Effector CD8-positive, alpha-beta T cell (primary cell): ENCODE measurements at regions not wholly inside any gene's neighbourhood (a gene's known extent, or its start where the extent isn't known, plus 50 kb on each side); places are given as distances from the start of the nearest gene placed in this dataset.

Experiments
- DNase-seq: peaks from one replicate; lab custom pipeline; 2025; lab: John Stamatoyannopoulos, UW

DNA sequence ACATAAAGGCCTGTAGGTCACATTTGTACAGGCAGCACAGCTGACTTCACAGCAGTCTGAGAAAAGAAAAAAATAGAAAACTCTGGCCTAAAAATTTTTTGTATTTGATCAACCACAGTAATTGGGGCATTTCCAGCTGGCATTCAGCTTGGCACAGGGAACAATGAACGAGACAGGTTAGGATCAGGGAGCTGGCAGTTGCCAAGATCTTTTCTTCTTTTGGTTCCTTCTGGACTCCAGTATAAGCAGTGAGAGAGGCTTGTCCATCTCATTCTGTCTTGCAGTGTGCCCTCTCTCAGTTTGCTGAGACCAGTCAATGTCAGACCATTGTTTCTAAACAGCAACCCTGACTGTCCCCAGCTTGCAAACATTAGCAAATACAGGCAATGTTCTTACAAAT is 601.1 kb downstream of the TLR4 start:
- no peak for DNase-seq

GRCh38 chr9:118306801-118307200 is 602.6 kb downstream of the TLR4 start:
- DNase-seq, result no peak

DNA sequence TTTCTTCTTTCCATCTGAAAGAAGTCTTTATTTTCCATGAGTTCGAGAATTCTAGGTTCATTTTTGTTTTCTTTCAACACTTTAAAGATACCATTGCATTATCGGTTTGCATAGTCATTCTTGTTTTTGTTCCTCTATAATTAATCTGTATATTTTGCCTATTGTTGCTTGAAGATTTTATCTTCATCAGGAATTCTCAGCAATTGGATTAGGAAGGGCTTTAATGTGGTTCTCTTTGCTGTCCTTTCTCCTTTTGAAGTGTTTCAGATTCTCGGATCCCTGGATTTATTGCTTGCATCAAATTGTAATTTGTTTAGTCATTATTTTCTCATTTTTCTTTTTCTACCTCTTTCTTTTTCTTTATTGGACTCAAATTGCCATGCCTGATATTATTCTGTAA is 609.8 kb downstream of the TLR4 start:
- no peak for DNase-seq

GRCh38 chr9:118316831-118317343 is 612.7 kb downstream of the TLR4 start:
- no peak for DNase-seq

GRCh38 chr9:118318770-118319431 is 614.7 kb downstream of the TLR4 start:
- DNase-seq, result no peak

DNA sequence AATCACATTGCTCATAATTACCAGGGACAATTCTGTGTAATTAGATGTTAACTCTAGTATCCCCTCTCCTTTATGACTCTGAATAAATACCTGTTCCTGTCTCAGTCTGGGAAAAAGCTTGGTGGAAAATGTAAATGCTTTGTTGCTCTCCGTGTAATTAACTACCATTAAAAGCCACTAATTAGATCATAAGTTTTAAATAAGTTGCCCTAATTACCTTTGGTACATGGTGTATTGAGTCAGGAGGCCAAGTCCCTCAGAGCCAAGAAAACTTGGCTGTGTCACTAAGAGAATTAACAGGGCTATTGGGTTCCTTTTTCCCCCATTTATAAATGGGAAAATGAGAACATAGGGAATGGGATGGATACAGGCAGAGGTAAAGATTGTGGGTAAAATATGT is 617.6 kb downstream of the TLR4 start:
- no peak for DNase-seq

GRCh38 chr9:118324706-118325105 is 620.5 kb downstream of the TLR4 start:
- no peak for DNase-seq

GRCh38 chr9:118325757-118326156 is 621.6 kb downstream of the TLR4 start:
- DNase-seq, result no peak

GRCh38 chr9:118326326-118326725 is 622.1 kb downstream of the TLR4 start:
- DNase-seq, result no peak

DNA sequence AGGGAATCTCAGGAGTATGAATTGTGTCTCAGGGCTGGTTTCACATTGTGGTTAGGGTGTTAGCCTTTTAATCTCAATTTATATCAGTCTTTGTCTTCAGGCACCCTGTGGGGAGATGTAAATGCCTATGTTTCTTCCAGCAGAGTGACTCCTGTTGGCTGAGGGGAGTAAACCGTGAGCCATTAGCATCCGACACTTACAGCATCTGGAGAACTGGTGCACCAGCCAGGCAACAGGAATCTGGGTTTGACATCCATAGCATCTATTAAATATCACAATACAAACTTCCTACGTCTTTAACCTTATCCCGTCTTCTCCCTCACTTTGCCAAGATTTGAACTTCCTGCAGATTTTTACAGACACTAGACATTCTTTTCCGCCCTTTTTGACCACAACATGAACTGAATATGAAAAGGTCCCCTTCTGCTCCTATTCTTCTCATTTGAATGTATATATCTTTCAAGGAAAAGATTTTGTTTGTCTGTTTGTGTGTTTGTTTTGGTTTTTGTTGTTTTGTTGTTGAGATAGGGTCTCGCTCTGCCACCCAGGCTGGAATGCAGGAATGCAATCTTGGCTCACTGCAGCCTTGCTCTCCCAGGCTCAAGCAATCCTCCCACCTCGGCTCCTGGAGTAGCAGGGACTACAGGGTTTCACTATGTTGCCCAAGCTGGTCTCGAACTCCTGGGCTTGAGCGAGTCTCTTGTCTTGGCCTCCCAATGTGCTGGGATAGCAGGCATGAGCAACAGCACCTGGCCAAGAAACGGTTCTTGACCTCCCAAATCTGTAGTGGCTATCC is 626.2 kb downstream of the TLR4 start:
- no peak for DNase-seq

DNA sequence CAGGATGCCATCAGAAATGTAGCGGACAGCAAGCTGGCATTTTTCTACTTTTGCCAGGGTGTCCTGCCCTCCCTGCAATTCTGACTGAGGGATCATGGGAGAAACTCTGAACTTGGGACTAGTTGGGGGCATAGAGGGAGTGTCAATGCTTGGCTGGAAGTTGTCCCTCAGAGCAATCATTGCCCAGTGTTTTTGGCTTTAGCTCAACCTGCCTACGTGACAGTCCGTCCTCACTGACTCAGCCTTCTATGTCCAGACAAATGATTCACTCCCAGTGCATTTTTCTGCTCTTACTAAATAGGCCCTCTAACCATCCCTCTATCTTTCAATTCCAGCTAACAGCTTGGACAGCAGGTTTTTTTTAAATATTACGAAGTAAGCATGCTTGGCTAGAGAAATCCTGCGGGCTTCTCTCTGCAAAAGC is 627.4 kb downstream of the TLR4 start:
- no peak for DNase-seq

DNA sequence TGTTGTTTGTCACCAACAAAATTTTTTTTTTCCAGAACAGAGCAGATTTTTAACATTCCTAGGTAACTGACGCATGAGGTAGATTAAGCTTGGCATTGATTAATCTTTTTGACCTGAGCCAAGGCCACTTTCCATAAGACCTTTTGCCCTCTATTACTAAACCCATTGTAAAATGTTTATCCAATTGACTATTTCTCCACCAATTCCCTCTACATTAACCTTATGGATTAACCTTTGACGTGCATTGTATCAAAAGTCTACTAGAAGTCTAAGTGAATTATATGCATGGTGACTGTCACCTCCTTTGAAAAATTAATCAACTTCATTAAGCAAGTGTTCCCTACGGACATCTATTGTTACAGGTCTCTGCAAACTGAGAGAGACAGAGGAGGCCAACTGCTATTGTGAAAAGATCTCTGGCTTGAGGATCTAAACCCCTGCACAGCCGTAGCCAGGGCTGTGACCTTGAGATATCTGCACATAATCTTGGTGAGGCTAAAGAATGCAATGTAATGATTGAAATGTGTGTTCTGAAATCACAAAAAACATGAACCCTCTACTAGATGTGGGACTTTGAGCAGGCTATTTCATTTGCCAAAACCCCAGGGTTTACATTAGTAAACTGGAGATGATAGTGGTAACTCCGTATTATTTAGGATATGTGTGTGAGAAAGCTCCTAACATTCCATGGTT is 632.2 kb downstream of the TLR4 start:
- DNase-seq, result no peak

DNA sequence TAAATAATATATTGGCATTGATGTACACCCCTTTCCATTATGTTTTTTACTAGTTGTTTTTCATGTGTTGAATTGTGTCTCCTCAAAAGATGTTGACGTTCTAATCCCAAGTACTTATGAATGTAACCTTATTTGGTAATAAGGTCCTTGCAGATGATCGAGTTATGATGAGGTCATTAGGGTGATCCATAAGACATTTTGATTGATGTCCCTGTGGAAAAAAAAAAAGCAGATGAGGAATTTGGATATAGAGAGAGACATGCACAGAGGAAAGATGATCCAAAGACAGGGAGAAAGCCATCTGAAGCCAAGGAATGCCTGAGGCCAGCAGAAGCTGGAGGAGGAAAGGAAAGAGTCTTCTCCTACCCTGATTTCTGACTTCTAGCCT is 632.7 kb downstream of the TLR4 start:
- DNase-seq, result no peak

DNA sequence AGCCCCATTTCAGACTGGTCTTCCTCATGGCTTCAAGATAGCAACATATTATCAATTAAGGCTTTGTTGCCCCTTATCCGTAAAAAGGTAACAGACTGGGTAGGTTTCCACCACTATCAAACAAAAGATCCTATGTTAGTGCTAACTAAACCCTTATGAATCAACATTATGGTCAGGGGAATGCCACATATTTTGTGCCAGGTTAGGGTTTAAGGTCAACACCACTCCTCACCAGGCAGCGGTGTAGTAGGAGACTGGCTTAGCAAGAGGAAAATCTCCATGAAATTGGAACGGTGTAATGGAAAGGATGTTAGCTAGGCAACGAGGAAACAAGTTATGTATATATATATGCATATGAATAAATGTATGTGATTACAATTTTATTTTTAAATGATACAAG is 655.8 kb downstream of the TLR4 start:
- DNase-seq, result no peak

GRCh38 chr9:118362123-118362522 is 657.9 kb downstream of the TLR4 start:
- DNase-seq, result no peak

- DNase-seq, result no peak
Measured at GRCh38 chr9:118362596-118362995, 658.4 kb downstream of the TLR4 start.

DNA sequence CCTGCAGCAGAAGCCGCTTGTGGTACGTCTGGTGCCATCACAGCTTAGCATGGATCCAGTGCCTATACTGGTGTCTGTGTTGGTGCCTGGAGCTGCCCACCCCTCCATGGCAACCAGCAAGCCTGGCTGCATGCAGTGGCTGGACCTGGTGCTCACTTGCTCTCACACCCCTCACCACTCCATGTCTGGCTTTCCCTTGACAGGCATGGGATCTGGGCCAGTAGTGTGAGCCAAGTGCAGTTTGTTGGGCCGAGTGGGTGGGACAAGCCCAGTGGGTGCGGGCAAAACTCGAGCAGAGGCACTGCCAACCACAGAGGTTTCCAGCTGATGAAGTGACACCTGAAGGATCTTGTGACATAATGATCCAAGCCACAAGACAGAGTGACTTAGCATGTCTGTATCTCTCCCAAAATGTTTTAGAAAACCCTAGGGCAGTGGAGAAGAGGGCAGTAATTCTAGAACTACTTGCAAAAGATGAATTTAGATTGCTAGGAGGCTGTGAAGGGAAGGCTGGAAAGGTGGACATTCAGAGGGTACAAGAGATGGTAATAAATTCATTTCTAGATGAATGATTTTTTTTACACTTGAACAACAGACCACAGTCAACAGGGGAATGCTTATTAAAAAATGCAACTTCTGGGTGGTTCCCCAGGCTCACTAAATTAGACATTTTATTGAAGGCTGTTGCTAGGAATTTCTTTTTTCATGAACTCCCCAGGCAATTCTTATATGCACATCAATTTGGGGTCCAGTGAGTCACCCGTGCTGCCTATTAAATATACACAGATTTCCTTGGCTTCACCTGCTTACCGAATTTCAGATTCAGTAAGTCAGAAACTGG is 660.3 kb downstream of the TLR4 start:
- DNase-seq, result no peak

- DNase-seq, result no peak
Measured at GRCh38 chr9:118366228-118366627, 662.0 kb downstream of the TLR4 start.

GRCh38 chr9:118367383-118367782 is 663.2 kb downstream of the TLR4 start:
- no peak for DNase-seq

DNA sequence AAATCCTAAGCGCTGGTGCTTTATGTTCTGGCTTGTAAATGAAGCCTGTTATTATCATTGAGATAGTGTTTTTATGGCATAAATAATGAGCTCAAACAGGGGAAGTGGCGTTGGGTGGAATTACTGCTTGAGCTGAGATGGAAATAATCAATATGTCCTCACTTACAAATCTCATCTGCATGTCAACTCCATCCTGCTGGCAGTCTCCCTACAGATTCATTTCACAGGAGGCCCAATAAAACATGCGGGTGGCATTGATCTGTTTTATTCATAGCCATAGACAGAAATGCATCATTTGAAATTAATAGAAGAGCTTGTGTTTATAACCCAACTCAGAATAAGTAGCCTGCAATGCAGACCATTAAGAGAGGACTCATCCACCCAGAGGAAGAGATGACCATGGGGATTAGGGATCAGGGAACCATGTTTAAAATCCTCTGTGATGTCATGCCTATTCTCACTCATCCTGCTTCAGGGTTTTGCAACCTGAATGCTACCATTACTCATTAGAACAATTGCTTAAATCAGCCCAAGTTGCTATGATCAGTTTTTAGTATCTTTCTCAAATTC is 680.4 kb downstream of the TLR4 start:
- no peak for DNase-seq

- DNase-seq, result no peak
Measured at GRCh38 chr9:118395415-118395814, 691.2 kb downstream of the TLR4 start.

- DNase-seq, result no peak
Measured at GRCh38 chr9:118401546-118401945, 697.3 kb downstream of the TLR4 start.
